ENCODE measurements at regions not wholly inside any gene's neighbourhood (a gene's known extent, or its start where the extent isn't known, plus 50 kb on each side); places are given as distances from the start of the nearest gene placed in this dataset.

GRCh38 chr15:26374806-26375205, 398.1 kb downstream of the GABRB3 start:
- TF ChIP-seq REST (IDR thresholded peaks at IDR 0.05; ENCODE audit: insufficient read depth in 1 of 2, low read depth in 2 of 2, low read length in 2 of 2) = no peak
- no peak for TF ChIP-seq POLR2AphosphoS5 (IDR thresholded peaks at IDR 0.05; ENCODE audit: low read depth, low read length)
- TF ChIP-seq SIN3A (IDR thresholded peaks at IDR 0.05; ENCODE audit: borderline replicate concordance, insufficient read depth, low read length) = no peak
- TF ChIP-seq FOXP2 (optimal IDR thresholded peaks at IDR 0.05; ENCODE audit: borderline replicate concordance, extremely low read depth, extremely low read length, insufficient read depth) = no peak
- TF ChIP-seq TAF1 (IDR thresholded peaks at IDR 0.05; ENCODE audit: borderline replicate concordance, insufficient read depth, low read length) = no peak

- TF ChIP-seq POLR2AphosphoS5 (IDR thresholded peaks at IDR 0.05; ENCODE audit: low read depth, low read length) (no peak), FOXP2 (optimal IDR thresholded peaks at IDR 0.05; ENCODE audit: borderline replicate concordance, extremely low read depth, extremely low read length, insufficient read depth) (no peak), REST (IDR thresholded peaks at IDR 0.05; ENCODE audit: insufficient read depth in 1 of 2, low read depth in 2 of 2, low read length in 2 of 2) (no peak), SIN3A (IDR thresholded peaks at IDR 0.05; ENCODE audit: borderline replicate concordance, insufficient read depth, low read length) (no peak), TAF1 (IDR thresholded peaks at IDR 0.05; ENCODE audit: borderline replicate concordance, insufficient read depth, low read length) (no peak)
Observed at GRCh38 chr15:26372706-26373105, 400.2 kb downstream of the GABRB3 start.

- no peak for TF ChIP-seq SIN3A (IDR thresholded peaks at IDR 0.05; ENCODE audit: borderline replicate concordance, insufficient read depth, low read length)
- TF ChIP-seq REST (IDR thresholded peaks at IDR 0.05; ENCODE audit: insufficient read depth in 1 of 2, low read depth in 2 of 2, low read length in 2 of 2) = no peak
- TF ChIP-seq FOXP2 (optimal IDR thresholded peaks at IDR 0.05; ENCODE audit: borderline replicate concordance, extremely low read depth, extremely low read length, insufficient read depth) = no peak
Observed at GRCh38 chr15:26365077-26365476, 407.8 kb downstream of the GABRB3 start.

GRCh38 chr15:26359855-26360254, 413.0 kb downstream of the GABRB3 start:
- TF ChIP-seq TAF1 (IDR thresholded peaks at IDR 0.05; ENCODE audit: borderline replicate concordance, insufficient read depth, low read length) = no peak
- no peak for TF ChIP-seq SIN3A (IDR thresholded peaks at IDR 0.05; ENCODE audit: borderline replicate concordance, insufficient read depth, low read length)
- TF ChIP-seq POLR2AphosphoS5 (IDR thresholded peaks at IDR 0.05; ENCODE audit: low read depth, low read length) = no peak
- TF ChIP-seq FOXP2 (optimal IDR thresholded peaks at IDR 0.05; ENCODE audit: borderline replicate concordance, extremely low read depth, extremely low read length, insufficient read depth) = no peak
- TF ChIP-seq REST (IDR thresholded peaks at IDR 0.05; ENCODE audit: insufficient read depth in 1 of 2, low read depth in 2 of 2, low read length in 2 of 2) = no peak

GRCh38 chr15:26358708-26359107, 414.2 kb downstream of the GABRB3 start:
- TF ChIP-seq FOXP2 (optimal IDR thresholded peaks at IDR 0.05; ENCODE audit: borderline replicate concordance, extremely low read depth, extremely low read length, insufficient read depth) (no peak), REST (IDR thresholded peaks at IDR 0.05; ENCODE audit: insufficient read depth in 1 of 2, low read depth in 2 of 2, low read length in 2 of 2) (no peak), SIN3A (IDR thresholded peaks at IDR 0.05; ENCODE audit: borderline replicate concordance, insufficient read depth, low read length) (no peak), POLR2AphosphoS5 (IDR thresholded peaks at IDR 0.05; ENCODE audit: low read depth, low read length) (no peak), TAF1 (IDR thresholded peaks at IDR 0.05; ENCODE audit: borderline replicate concordance, insufficient read depth, low read length) (no peak)
